Keratinocyte (primary cell): ENCODE measurements at regions not wholly inside any gene's neighbourhood (a gene's known extent, or its start where the extent isn't known, plus 50 kb on each side); places are given as distances from the start of the nearest gene placed in this dataset.

Source experiments
- DNase-seq: peaks from one replicate; pipeline ENCODE4 v3.0.0-alpha.2; 2011; ENCODE audit warnings: low read depth, missing footprints, low spot score
- FAIRE-seq: peaks from 2 replicates; lab custom pipeline; 2011; peaks lifted over from hg19 to GRCh38; lab: Jason Lieb, UNC
- H2AFZ ChIP-seq: 2 replicates; pipeline ENCODE4 v1.6.0; 2012; ENCODE audit warnings: low read length, control low read depth, inconsistent platforms; ENCODE audit not compliant: control insufficient read depth
- H3K27ac ChIP-seq: 2 replicates; pipeline ENCODE4 v1.5.1; 2011; ENCODE audit warnings: low read length; ENCODE audit not compliant: control insufficient read depth, insufficient read depth
- H3K27me3 ChIP-seq: 3 replicates; pipeline ENCODE4 v1.6.0; 2011; ENCODE audit warnings: low read length; ENCODE audit not compliant: control insufficient read depth, insufficient read depth; ENCODE audit errors: extremely low read depth
- H3K36me3 ChIP-seq, 2 experiments: 2 replicates in 1 of 2; 3 replicates in 1 of 2; pipeline ENCODE4 v1.5.1; 2011; ENCODE audit warnings: low read length in 2 of 2, mild to moderate bottlenecking in 1 of 2; ENCODE audit not compliant: control insufficient read depth in 2 of 2, insufficient read depth in 2 of 2; ENCODE audit errors: extremely low read depth in 1 of 2
- H3K4me1 ChIP-seq: 3 replicates; pipeline ENCODE4 v1.5.1; 2011; ENCODE audit warnings: low read length; ENCODE audit not compliant: control insufficient read depth, insufficient read depth; ENCODE audit errors: extremely low read depth
- H3K4me2 ChIP-seq: 3 replicates; pipeline ENCODE4 v1.6.0; 2011; ENCODE audit warnings: low read depth, low read length; ENCODE audit not compliant: control insufficient read depth, insufficient read depth; ENCODE audit errors: extremely low read depth
- H3K4me3 ChIP-seq, 3 experiments: fragments of 200-600 bp in 1 of 3; sonication (generic) in 1 of 3; 2 replicates in 2 of 3; 3 replicates in 1 of 3; pipeline ENCODE4 v1.5.1; 2011 to 2016; ENCODE audit warnings: low read length in 3 of 3, mild to moderate bottlenecking in 3 of 3, control low read depth in 2 of 3, inconsistent platforms in 1 of 3, low read depth in 1 of 3, mixed read lengths in 1 of 3, mixed run types in 1 of 3, moderate library complexity in 1 of 3; ENCODE audit not compliant: control insufficient read depth in 2 of 3, insufficient read depth in 2 of 3; ENCODE audit errors: extremely low read depth in 1 of 3
- H3K79me2 ChIP-seq: 2 replicates; pipeline ENCODE4 v1.6.0; 2012; ENCODE audit warnings: low read length; ENCODE audit not compliant: control insufficient read depth, insufficient read depth
- H3K9ac ChIP-seq: 3 replicates; pipeline ENCODE4 v1.6.0; 2011; ENCODE audit warnings: low read length; ENCODE audit not compliant: control insufficient read depth, insufficient read depth; ENCODE audit errors: extremely low read depth
- H3K9me1 ChIP-seq: 3 replicates; pipeline ENCODE4 v1.6.0; 2011; ENCODE audit warnings: low read length; ENCODE audit not compliant: control insufficient read depth, insufficient read depth; ENCODE audit errors: extremely low read depth
- H3K9me3 ChIP-seq: 2 replicates; pipeline ENCODE4 v1.5.1; 2012; ENCODE audit warnings: low read depth, low read length; ENCODE audit not compliant: control insufficient read depth
- H4K20me1 ChIP-seq: 3 replicates; pipeline ENCODE4 v1.6.0; 2011; ENCODE audit warnings: low read length; ENCODE audit not compliant: control insufficient read depth, insufficient read depth; ENCODE audit errors: extremely low read depth
- EZH2 ChIP-seq: IDR thresholded peaks from one replicate; pipeline ENCODE4 v1.6.1; 2012; ENCODE audit warnings: inconsistent platforms, mild to moderate bottlenecking, low read length, moderate library complexity
- dilution Hi-C: fragments of 300-500 bp; cut with MboI; formaldehyde crosslinking; loops from one replicate; pipeline ENCODE4 v1.7.0; 2020; ENCODE audit warnings: low sequenced_read_pairs; ENCODE audit not compliant: extremely low pct_ligation_motif_present
- TF ChIP-seq, protein P1 (sequence below), 3 experiments: IDR thresholded peaks in 1 of 3; conservative IDR thresholded peaks in 1 of 3; optimal IDR thresholded peaks in 1 of 3; 2 replicates in 2 of 3; 3 replicates in 1 of 3; pipeline versions ENCODE3 to v1.5.1; 2011; ENCODE audit warnings: low read length in 3 of 3, mild to moderate bottlenecking in 3 of 3, moderate library complexity in 2 of 3, control low read depth in 1 of 3, inconsistent platforms in 1 of 3; ENCODE audit not compliant: insufficient read depth in 2 of 3; ENCODE audit errors: extremely low read depth in 1 of 3

DNA sequence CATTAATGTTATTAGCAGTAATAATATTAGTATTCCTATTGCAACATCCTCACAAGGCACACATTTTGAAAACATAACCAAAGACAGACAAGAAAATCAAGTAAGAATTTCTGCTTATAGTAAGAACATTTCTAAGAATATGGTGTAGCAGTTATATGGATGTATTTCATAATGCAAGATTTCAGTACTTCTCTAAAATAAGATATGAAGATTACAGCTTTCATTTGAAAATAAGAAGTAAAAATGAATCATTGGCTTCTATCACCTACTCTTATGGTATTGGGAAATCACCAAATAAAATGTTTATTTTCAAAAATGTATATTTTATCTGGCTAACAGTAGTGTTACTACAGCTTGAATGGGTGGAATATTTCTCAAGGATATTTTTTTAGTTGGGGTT is 103.8 kb upstream of the USP25 start:
- no peak overlapping the region for H3K4me3 ChIP-seq
- peaks cover 4% of the 10 kb centered on the region for H3K4me1 ChIP-seq
- no peak overlapping the region for H3K4me2 ChIP-seq
- TF ChIP-seq, protein P1, sequence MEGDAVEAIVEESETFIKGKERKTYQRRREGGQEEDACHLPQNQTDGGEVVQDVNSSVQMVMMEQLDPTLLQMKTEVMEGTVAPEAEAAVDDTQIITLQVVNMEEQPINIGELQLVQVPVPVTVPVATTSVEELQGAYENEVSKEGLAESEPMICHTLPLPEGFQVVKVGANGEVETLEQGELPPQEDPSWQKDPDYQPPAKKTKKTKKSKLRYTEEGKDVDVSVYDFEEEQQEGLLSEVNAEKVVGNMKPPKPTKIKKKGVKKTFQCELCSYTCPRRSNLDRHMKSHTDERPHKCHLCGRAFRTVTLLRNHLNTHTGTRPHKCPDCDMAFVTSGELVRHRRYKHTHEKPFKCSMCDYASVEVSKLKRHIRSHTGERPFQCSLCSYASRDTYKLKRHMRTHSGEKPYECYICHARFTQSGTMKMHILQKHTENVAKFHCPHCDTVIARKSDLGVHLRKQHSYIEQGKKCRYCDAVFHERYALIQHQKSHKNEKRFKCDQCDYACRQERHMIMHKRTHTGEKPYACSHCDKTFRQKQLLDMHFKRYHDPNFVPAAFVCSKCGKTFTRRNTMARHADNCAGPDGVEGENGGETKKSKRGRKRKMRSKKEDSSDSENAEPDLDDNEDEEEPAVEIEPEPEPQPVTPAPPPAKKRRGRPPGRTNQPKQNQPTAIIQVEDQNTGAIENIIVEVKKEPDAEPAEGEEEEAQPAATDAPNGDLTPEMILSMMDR (optimal IDR thresholded peaks at IDR 0.05 in 1 of 3, IDR thresholded peaks at IDR 0.05 in 1 of 3, conservative IDR thresholded peaks at IDR 0.05 in 1 of 3; ENCODE audit: extremely low read depth in 1 of 3, insufficient read depth in 2 of 3, low read length in 3 of 3) = no peak
- no peak for TF ChIP-seq EZH2
- no peaks in the 10 kb centered on the region for H3K9me3 ChIP-seq
- dilution Hi-C loops = no loop called here
- H4K20me1 ChIP-seq = no peaks in the 10 kb centered on the region
- no peaks in the 10 kb centered on the region for H3K9me1 ChIP-seq
- no peaks in the 10 kb centered on the region for H3K27me3 ChIP-seq
- no peak overlapping the region for H2AFZ ChIP-seq
- DNase-seq = no peak
- no peak overlapping the region for H3K9ac ChIP-seq
- no peaks in the 10 kb centered on the region for H3K36me3 ChIP-seq
- no peak for FAIRE-seq
- H3K79me2 ChIP-seq = no peaks in the 10 kb centered on the region
- H3K27ac ChIP-seq = no peak overlapping the region

DNA sequence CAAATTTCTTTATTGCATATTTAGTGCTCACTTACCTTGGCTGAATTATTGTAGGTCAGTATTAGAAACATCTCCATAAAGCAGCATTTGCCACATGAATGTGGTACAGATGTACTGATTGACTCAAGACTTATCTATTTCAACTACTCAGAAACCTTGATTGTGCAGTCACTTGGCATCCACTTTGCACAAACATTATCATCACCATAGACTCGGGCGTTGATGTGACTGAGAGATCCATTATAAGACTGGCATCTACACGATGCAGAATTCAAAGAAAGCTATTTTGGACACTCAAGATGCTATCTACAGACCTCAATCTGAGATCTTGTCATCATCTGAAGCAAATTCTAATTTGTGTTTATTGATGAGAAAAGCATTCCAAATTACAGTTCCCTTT is 102.8 kb upstream of the USP25 start:
- Histone ChIP-seq H3K9me3 (no peaks in the 10 kb centered on the region), H3K36me3 (no peaks in the 10 kb centered on the region), H3K27me3 (no peaks in the 10 kb centered on the region), H3K4me2 (no peak overlapping the region), H3K4me1 (peaks cover 4% of the 10 kb centered on the region), H3K9me1 (no peaks in the 10 kb centered on the region), H3K4me3 (no peak overlapping the region), H2AFZ (no peak overlapping the region), H3K27ac (no peak overlapping the region), H4K20me1 (no peaks in the 10 kb centered on the region), H3K79me2 (no peaks in the 10 kb centered on the region), H3K9ac (no peak overlapping the region)
- dilution Hi-C loops = no loop called here
- TF ChIP-seq, protein P1 (optimal IDR thresholded peaks at IDR 0.05 in 1 of 3, IDR thresholded peaks at IDR 0.05 in 1 of 3, conservative IDR thresholded peaks at IDR 0.05 in 1 of 3; ENCODE audit: extremely low read depth in 1 of 3, insufficient read depth in 2 of 3, low read length in 3 of 3) = no peak
- DNase-seq (no peak), FAIRE-seq (no peak)
